HG03469 (cell line): ENCODE measurements at regions not wholly inside any gene's neighbourhood (a gene's known extent, or its start where the extent isn't known, plus 50 kb on each side); places are given as distances from the start of the nearest gene placed in this dataset.
"Not testable (repeated sequence)": the region's sequence is repeated elsewhere in the genome, so short reads cannot be mapped to it uniquely, and the experiment has no call there.

Experiments
- ATAC-seq: cut with Tn5 transposase; IDR thresholded peaks from one replicate; pipeline ENCODE4 v1.9.1; 2021; ENCODE audit warnings: mild to moderate bottlenecking, moderate library complexity, moderate number of reproducible peaks; ENCODE audit not compliant: unreplicated experiment

DNA sequence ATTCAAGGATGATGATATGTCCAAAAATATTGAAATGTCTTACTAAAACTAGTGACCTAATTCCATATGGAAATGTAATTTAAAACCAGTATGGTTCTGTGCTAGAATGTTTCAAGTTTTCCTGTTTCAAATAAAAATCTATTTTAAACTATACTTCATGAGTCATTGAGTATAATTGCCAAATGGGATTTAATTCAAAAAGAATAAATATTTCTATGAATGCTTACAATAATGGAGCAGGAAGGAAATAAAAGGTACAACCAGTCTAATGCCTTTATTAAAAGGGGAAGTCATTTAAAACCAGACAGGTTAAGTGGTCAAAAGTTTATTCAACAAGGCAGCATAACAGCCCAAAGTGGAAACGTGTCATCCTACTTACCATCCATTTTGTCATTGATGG is 2347.1 kb downstream of the PCDH7 start:
- ATAC-seq = no peak

DNA sequence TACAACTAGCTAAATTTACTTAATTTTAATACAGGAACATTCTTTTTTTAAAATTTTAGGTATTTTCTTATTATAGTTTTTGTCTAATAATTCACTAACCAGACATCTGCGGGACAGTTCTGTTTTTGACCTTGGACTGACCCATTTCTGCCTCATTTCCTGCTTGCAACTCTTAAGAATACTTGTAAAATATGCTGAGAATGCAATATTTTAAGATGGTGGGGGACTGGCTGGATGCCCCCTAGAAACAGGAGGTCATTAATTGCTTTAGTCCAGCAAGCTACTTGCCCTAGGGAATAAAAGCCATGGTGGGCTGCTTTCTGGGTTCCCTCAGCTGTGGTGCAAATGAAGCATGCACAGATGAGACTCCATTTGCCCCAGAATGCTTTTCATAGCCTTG is 2348.4 kb downstream of the PCDH7 start:
- no peak for ATAC-seq

DNA sequence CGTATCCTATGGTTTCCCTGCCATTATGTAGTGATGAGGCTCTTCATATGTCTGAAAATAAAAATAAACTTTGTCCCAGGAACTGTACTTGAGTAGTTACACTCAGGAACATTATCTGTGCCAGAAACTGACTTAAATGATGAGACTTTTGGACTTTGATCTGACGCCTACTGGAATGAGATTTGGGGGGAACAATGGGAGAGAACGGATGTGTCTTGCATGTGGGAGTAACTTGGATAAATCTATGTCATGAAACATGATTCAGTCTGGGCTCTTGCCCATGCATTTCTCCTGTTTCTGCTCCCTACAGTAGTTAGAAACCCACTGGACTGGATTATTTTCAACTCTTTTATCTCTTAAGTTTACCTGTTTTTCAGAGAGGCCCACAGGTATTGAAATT is 2351.4 kb downstream of the PCDH7 start:
- no peak for ATAC-seq

DNA sequence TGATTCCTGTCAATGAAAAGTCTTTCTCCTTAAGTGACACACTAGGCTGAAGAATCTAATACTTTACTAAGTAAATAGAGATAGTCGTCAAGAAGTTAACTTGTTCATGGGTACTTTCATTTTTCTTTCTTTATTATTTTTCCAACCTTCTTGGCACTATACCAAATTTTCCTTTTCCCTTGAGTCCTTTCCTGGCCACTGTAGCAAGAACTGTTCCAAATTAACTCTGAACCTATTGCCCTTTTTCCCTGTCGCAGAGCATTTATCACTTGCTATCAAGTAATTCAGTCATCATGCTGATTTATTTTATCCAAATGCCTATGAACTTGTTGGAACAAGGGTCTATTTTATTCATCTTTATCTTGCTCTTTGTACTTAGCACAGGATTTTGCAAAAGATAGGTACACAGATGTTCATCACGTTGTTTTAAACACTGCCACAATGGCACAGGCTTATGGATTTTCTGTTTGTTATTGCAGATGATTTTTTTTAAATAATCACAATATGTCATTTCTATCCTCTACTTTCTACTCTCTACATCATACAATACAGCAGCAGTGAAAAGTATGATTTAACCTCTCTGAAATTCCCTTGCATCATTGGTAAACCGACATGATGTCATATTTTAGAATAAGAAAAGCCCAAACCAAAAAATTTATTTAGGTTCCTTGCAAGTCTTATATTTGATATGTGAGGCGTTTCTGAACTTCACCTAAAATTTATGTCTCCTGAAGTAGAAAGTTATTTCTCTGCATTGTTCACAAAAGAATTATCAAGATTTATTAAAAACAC is 2352.3 kb downstream of the PCDH7 start:
- ATAC-seq = no peak

DNA sequence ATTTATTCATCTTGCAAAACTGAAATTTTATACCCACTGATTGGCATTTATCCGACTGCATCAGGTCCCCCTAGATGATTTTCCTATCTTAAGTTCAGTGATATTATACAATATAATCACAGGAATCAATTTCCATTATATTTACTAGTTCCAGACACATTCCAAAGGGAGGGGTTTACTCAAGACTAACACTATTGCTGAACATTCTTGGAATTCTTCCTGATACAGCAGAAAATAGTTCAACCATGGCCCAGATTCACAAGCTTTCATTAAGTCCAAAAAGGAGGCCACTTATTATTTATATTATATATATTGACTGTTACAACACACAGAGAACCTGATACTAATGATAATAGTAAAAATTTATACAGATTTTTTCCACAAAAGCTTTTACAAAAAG is 2353.6 kb downstream of the PCDH7 start:
- ATAC-seq = no peak

DNA sequence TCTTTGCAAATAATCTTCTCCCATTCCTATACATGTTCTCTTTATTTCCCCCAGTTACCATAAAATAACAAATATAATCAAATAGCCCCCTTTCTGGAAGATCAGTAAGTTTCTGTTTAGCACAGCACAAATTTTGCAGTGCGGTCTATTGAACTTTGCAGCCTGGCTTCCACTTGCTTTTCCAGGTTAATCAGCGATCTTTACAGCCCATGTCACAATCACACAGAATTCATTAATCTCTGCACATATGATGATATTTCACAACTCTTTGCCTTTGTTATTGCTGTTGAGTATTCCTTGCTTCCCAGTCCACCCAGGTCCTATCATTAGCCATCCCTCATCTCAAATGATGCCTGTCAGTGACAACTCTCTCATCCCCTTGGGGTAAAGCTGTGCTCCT is 2358.0 kb downstream of the PCDH7 start:
- ATAC-seq = no peak

DNA sequence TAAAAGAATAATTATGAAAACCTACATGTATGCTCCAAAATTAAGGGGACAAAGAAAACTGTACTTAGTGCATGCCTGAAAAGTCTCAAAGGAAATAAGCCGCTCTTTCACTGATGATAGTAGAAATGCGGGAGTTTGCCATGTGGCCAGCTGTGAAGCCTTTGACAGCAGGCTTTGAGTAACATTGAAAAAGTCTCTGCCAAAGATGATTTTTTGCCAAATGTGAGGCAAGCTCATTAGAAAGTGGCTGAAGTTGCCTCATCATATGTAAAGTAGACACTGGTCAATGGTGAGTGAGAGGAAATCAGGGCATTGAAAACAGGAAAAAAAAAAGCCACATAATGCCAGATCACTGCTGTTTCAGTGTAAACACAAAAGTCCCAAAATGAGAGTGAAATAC is 2360.1 kb downstream of the PCDH7 start:
- ATAC-seq = no peak

DNA sequence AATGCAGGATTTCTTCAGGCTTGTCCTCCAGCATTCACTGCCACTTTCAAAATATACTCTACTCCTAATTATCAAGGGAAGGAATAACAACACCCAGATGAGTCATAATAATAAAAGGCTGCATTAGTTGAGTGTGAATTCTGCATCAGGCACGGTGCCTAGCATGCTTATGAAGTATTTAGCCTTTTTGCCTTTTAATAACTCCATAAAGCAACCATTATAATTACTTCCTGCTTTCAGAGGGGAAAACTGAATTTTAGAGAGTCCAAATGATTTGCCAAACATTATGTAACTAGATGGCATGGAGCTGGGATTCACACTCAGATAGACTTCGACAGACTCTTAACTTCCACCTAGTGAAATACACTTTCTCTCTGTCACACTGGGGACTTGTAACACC is 2365.5 kb downstream of the PCDH7 start:
- ATAC-seq = no peak

DNA sequence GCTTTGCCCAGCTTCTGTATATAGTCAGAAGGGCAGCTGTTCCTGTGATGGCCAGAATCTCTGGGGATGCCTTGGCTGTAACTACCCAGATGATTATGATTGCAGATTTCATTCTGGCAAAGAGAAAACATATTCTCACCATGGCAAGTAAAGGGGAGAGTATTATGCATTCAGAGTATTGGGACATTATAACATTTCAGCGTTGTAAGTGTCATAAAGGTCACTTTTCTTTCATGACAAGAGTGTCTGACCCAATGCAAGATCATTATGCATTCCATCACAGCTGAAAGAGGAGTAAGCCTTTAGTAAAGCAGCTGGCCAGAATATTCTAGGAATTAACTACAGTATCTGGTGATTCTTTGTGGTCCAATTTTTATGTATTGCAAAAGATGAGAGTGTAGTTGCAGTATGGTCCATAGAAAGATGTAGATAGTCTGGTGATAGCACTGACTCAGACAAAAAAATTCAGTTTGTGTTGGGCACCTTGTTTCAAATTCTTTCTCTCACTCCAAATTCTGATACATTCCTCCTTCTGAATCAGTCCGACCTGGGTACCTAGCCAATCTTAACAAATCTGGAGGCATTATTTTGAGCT is 2366.3 kb downstream of the PCDH7 start:
- no peak for ATAC-seq

DNA sequence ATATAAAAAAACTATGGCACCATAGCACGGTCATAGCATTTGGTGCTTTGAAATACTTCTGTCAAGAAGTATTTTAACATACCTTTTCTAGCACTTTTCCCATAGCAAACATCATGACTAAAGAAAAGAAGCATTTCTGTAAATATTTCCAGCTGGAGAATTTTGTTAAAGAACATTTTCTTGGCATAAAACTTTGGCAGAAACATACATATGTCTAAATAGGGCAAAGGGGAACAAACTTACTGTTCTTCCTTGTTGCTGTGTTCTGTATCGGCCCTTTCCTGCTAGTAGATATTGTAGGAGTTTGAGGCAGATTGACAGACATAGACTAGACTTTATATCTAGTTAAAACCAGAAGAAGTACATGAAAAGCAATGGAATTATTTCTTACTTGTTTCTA is 2368.5 kb downstream of the PCDH7 start:
- ATAC-seq = no peak

DNA sequence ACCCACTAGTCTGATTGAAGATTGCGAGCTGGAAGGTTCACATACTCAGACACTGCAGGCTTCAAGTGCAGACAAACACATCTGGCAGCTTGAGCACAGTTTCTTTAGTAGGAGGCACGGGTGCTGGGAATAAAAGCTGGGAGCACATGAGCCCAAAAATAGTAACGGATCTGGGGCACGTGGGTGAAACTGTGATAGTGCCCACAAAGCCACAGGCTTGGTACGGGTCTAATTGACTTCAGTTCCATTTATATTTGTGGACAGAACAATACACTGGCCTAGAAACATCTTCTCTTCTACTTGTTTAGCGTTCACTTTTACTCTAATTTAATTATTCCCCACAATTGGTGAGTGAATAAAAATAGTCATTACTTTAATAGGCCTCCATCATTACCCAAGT is 2370.7 kb downstream of the PCDH7 start:
- ATAC-seq = no peak

DNA sequence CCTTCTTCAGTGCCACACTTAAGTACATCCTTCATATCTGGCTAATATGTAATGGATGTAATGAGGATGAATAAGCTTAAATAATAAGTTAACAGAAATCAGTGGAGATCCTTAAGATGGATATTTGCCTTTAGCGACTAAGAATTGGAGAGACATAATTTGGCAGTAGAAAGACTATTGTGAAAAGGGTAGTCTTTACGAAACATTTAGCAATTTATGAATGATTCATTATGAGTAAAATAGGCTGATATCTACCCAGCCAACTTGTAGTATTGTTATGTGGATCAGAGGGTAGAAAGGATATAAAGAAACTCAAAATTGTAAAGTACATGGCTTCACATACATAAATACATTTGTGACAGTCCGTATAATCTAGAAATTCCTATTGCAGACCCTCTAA is 2371.8 kb downstream of the PCDH7 start:
- no peak for ATAC-seq

DNA sequence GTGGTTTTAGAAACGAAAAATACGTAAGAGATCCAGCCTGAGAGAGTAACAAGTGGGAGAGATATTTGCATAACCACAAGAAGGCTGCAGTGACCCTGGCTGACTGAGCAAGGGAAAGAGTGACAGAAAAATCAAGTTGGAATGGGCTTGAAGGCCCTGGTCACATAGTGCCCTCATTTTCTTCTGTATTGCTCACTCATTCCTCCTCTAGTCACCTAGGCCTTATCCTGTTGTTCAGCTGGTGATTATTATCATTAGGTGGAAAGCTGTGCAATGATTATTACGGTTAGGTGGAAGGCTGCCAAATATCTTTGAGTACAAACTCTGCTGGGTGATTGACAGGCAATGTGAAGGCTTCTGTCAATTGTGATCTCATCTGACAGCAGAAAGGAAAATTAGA is 2384.1 kb downstream of the PCDH7 start:
- no peak for ATAC-seq

DNA sequence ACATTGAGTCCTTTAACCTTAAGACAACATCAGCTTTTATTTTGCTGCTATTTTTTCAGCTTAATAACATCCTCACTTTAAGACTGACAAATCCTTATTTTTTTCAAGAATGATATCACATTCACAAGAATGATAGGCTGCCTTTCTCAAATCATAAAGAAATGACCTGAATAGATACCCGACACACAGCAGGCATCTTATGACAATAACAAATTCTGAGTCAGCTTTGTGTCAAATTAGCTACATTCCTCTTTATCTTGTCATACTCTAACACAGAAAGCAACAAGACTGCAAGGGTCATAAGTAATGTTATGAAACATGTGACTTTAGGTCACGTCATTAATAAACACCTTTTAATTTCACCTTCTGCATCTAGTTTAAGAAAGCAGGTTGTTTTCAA is 2387.6 kb downstream of the PCDH7 start:
- ATAC-seq = no peak

DNA sequence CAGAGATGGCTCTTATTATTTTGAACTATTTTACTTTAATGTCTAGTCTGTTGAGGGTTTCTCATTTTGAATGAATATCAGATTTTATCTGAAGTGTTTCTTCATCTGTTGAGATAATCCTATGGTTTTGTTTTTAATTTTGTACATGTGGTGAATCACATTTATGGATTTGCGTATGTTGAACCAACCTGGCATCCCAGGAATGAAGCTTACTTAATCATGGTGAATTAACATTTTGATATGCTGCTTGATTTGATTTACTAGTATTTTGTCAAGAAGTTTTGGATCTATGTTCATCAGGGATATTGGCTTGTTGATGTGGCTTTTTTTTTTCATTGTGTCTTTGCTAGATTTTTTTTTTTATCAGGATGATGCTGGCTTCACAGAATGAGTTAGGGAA is 2390.9 kb downstream of the PCDH7 start:
- no peak for ATAC-seq

DNA sequence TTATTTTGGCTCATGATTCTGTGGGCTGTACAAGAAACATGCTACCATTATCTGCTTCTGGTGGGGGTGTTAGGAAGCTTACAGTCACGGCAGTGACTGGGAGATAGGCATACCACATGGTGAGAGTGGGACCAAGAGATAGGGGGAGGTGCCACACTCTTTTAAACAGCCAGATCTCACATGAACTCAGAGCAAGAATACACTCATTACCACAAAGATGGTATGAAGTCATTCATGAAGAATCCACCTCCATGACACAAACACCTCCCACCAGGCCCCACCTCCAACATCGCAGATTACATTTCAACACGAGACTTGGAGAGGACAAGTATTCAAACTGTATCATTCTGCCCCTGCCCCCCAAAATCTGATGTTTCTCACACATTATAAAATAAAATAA is 2396.7 kb downstream of the PCDH7 start:
- no peak for ATAC-seq

DNA sequence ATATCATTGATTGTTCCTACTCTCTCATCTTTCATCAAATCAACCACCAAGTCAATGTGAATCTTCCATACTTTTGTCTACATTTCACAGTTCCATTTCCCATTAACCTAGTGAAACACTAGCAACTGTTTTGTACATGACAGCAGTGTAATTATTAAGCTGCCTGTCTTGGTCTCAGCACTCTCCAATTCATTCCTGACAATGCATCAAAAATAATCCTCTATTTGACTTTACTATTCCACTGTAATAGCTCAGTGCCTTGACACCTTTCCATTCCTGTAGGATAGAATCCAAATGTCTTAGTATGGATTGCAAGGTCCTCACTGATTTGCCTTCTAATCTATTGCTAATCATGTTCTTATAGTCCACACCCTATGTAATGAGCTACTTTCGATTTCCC is 2405.8 kb downstream of the PCDH7 start:
- no peak for ATAC-seq

DNA sequence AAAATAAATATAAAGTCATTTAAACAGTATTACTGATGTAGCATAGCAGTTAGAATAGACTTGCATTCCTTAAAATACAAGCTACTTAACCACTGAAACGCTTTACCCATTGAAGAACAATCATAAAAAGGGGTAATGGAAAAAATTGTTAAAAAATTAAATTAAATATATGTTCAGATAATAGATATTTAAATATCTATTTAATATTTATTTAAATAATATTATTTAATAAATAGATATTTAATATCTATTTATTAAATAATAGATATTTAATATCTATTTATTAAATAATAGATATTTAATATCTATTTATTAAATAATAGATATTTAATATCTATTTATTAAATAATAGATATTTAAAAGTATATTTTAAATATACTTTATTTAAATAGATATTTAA is 2410.5 kb downstream of the PCDH7 start:
- not testable (repeated sequence) for ATAC-seq

DNA sequence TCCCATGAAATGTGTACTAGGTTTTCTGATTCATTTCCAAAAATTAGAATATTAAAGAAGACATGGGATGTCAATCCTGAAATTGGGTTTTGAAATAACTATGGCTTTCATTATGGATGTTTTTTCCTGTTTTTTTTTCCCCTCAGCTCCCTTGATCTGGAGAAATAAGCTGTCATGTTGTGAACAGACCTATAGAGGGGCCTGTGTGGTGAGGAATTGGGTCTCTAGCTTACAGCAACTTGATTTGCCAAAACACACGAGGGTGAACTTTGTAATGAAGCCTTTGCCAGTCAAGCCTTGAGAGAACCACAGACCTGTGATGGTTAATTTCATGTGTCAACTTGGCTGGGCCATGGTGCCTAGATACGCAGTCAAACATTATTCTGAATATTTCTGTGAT is 2413.6 kb downstream of the PCDH7 start:
- ATAC-seq = no peak

DNA sequence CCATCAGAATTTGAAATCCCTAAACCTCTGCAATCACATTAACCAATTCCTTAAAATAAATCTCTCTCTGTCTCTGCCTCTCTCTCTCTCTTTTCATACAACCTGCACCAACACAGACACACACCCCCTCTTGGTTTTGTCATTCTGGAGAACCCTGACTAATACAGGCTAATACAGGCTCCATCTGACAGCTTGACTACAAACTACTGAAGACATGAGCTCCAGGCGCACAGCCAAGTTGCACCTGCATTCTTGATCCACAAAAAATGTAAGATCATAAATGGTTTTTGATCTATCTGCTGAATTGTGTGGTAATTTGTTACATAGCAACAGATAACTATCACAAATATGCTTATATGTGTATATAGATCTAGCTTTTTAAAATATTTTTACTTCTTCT is 2414.2 kb downstream of the PCDH7 start:
- no peak for ATAC-seq

DNA sequence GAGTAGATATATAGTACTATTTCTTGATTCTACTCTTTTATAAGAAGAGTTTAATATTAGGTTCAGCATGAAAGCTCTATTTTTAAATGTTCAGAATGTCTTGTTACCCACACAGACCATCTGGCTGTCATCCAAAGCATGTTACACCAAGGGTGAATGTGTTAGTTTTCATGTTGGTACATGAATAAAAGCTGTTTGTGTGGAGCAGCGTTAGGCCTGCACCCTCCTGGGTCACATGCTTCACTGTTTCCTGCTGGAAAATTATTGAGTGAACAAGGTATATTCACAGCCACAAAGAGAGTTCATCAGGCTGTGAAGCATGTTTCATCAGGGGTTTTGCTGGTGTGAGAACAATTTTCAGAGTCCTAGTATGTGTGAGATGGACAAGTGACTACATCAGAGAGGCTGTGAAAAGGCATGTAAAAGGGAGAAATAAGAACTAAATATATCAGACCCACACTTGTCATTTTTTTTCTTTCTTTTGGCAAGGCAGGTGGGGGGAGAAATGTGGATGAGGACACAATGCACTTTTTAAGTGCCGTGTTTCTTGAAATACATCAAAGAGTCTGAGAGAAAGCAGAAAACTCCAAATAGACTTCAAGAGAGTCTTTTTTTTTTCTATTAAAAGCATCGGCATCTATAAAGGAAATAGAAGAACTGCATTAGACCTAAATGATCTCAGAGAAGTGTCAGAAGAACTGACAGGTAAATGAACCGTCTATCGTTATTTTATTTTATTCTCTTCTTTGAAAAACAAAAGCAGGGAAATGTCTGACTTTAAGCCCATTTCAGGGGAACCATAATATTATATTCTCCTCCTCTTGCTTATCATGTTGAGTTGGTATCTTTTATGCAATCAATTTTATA is 2429.7 kb downstream of the PCDH7 start:
- no peak for ATAC-seq

DNA sequence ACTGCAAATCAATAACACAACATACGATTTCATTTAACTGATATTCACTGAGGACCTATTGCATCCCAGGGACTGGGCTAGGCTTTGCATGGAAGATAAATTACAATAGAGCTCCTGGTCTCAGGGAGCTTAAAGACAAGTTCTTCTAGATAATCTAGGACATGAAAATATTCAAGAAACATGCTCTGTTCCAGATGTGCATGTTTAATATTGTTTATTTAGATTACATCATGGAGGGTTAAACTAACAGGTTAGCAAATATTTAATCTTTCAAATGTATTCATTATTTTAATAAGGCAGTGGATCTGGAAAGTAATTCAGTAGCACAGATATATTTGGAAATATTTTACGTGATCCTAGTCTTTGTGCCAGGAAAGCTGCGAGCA is 2430.3 kb downstream of the PCDH7 start:
- no peak for ATAC-seq
